Mesendoderm (in vitro differentiated cells): ENCODE measurements at regions not wholly inside any gene's neighbourhood (a gene's known extent, or its start where the extent isn't known, plus 50 kb on each side); places are given as distances from the start of the nearest gene placed in this dataset.
A peak's percentile ranks its signal among the peaks of the same experiment; 100 is the strongest.

Source experiments
- DNase-seq: peaks from one replicate; pipeline ENCODE4 v3.0.0; 2013
- H2AK5ac ChIP-seq: 2 replicates; pipeline ENCODE4 v1.6.1; 2013; ENCODE audit warnings: low read length, inconsistent platforms
- H2BK120ac ChIP-seq: 2 replicates; pipeline ENCODE4 v1.6.1; 2013; ENCODE audit warnings: low read depth, mild to moderate bottlenecking, low read length, moderate library complexity, mixed read lengths
- H2BK15ac ChIP-seq: replicated peaks from 2 replicates; pipeline ENCODE4 v1.6.1; 2013; ENCODE audit warnings: low read depth, mild to moderate bottlenecking, moderate library complexity
- H2BK5ac ChIP-seq: 2 replicates; pipeline ENCODE4 v1.6.1; 2013; ENCODE audit warnings: low read length, inconsistent platforms
- H3K18ac ChIP-seq: 2 replicates; pipeline ENCODE4 v1.6.1; 2013; ENCODE audit warnings: mild to moderate bottlenecking, low read length, mixed read lengths
- H3K23ac ChIP-seq: one replicate; pipeline ENCODE4 v1.6.1; 2013; ENCODE audit warnings: low read length
- H3K27ac ChIP-seq: 2 replicates; pipeline ENCODE4 v1.5.1; 2013; ENCODE audit warnings: low read depth, mild to moderate bottlenecking, inconsistent platforms, low read length, moderate library complexity
- H3K27me3 ChIP-seq: 2 replicates; pipeline ENCODE4 v1.6.1; 2013; ENCODE audit warnings: low read length, control low read depth, mild to moderate bottlenecking, inconsistent platforms; ENCODE audit not compliant: insufficient read depth, poor library complexity
- H3K36me3 ChIP-seq: 2 replicates; pipeline ENCODE4 v1.6.1; 2013; ENCODE audit warnings: low read length, inconsistent platforms; ENCODE audit not compliant: control insufficient read depth, insufficient read depth
- H3K4ac ChIP-seq: one replicate; pipeline ENCODE4 v1.6.1; 2013; ENCODE audit warnings: low read depth, mild to moderate bottlenecking, low read length, moderate library complexity
- H3K4me1 ChIP-seq: 2 replicates; pipeline ENCODE4 v1.6.1; 2013; ENCODE audit warnings: low read depth, low read length, inconsistent platforms; ENCODE audit not compliant: control insufficient read depth
- H3K4me2 ChIP-seq: 2 replicates; pipeline ENCODE4 v1.6.1; 2013; ENCODE audit warnings: low read length
- H3K4me3 ChIP-seq: 2 replicates; pipeline ENCODE4 v1.5.1; 2013; ENCODE audit warnings: mild to moderate bottlenecking, low read length
- H3K56ac ChIP-seq: one replicate; pipeline ENCODE4 v1.6.1; 2013; ENCODE audit warnings: low read length
- H3K79me1 ChIP-seq: 2 replicates; pipeline ENCODE4 v1.6.1; 2013; ENCODE audit warnings: low read length, inconsistent platforms
- H3K79me2 ChIP-seq: 2 replicates; pipeline ENCODE4 v1.6.1; 2013; ENCODE audit warnings: mild to moderate bottlenecking, low read length; ENCODE audit not compliant: control insufficient read depth, insufficient read depth
- H3K9ac ChIP-seq: 2 replicates; pipeline ENCODE4 v1.6.1; 2013; ENCODE audit warnings: low read length, inconsistent platforms
- H4K5ac ChIP-seq: one replicate; pipeline ENCODE4 v1.6.1; 2013; ENCODE audit warnings: low read length
- H4K8ac ChIP-seq: one replicate; pipeline ENCODE4 v1.6.1; 2013; ENCODE audit warnings: low read depth, mild to moderate bottlenecking, control low read depth, low read length, moderate library complexity
- WGBS: extraction: QIAGEN DNeasy Blood & Tissue Kit; methylation state at CpG from one replicate; pipeline ENCODE4 v1.1.7; 2013; ENCODE audit warnings: low lambda C conversion rate, missing lambda C conversion rate; ENCODE audit not compliant: insufficient coverage; ENCODE audit errors: extremely low coverage; 5-methylcytosine and 5-hydroxymethylcytosine counted together

GRCh38 chr3:127459891-127460290 is 130.6 kb downstream of the TPRA1 start:
- no peak overlapping the region for H2AK5ac ChIP-seq
- H2BK120ac ChIP-seq = no peak overlapping the region
- no peak overlapping the region for H3K4ac ChIP-seq
- no CpG with 5 or more reads among the region's 3 CpGs for WGBS
- H4K8ac ChIP-seq = no peak overlapping the region
- no peak overlapping the region for H3K27ac ChIP-seq
- H3K4me2 ChIP-seq = no peak overlapping the region
- no peak for DNase-seq
- H3K36me3 ChIP-seq = no peaks in the 10 kb centered on the region
- no peak overlapping the region for H2BK5ac ChIP-seq
- H3K9ac ChIP-seq = no peak overlapping the region
- H3K79me2 ChIP-seq = no peaks in the 10 kb centered on the region
- no peak overlapping the region for H4K5ac ChIP-seq
- H3K56ac ChIP-seq = no peak overlapping the region
- H3K4me1 ChIP-seq = no peaks in the 10 kb centered on the region
- H3K23ac ChIP-seq = no peak overlapping the region
- no peaks in the 10 kb centered on the region for H3K79me1 ChIP-seq
- H2BK15ac ChIP-seq = no peak overlapping the region
- no peak overlapping the region for H3K18ac ChIP-seq
- peaks cover 7% of the 10 kb centered on the region for H3K27me3 ChIP-seq
- H3K4me3 ChIP-seq = no peak overlapping the region

- H4K5ac ChIP-seq = no peak overlapping the region
- H4K8ac ChIP-seq = no peak overlapping the region
- no peaks in the 10 kb centered on the region for H3K79me2 ChIP-seq
- H2BK120ac ChIP-seq = no peak overlapping the region
- WGBS = no CpG with 5 or more reads among the region's 20 CpGs
- H3K79me1 ChIP-seq = no peaks in the 10 kb centered on the region
- H3K4ac ChIP-seq = no peak overlapping the region
- no peak overlapping the region for H3K18ac ChIP-seq
- H3K27ac ChIP-seq = no peak overlapping the region
- peaks cover 7% of the 10 kb centered on the region for H3K27me3 ChIP-seq
- H3K36me3 ChIP-seq = no peaks in the 10 kb centered on the region
- no peak overlapping the region for H3K9ac ChIP-seq
- no peak overlapping the region for H3K4me3 ChIP-seq
- no peak overlapping the region for H3K56ac ChIP-seq
- H3K23ac ChIP-seq = no peak overlapping the region
- peak; percentile 87 for DNase-seq
- H2BK5ac ChIP-seq = no peak overlapping the region
- H2BK15ac ChIP-seq = no peak overlapping the region
- no peaks in the 10 kb centered on the region for H3K4me1 ChIP-seq
- H3K4me2 ChIP-seq = no peak overlapping the region
- no peak overlapping the region for H2AK5ac ChIP-seq
Measured at GRCh38 chr3:127458696-127459604, 131.6 kb downstream of the TPRA1 start.

GRCh38 chr3:127457546-127458145 is 132.9 kb downstream of the TPRA1 start:
- H3K79me2 ChIP-seq = no peaks in the 10 kb centered on the region
- H3K36me3 ChIP-seq = no peaks in the 10 kb centered on the region
- H4K8ac ChIP-seq = no peak overlapping the region
- no peak overlapping the region for H2BK5ac ChIP-seq
- H3K27me3 ChIP-seq = peaks cover 7% of the 10 kb centered on the region
- no peak overlapping the region for H3K4me2 ChIP-seq
- H2BK15ac ChIP-seq = no peak overlapping the region
- H3K23ac ChIP-seq = no peak overlapping the region
- H3K4me3 ChIP-seq = no peak overlapping the region
- DNase-seq = no peak
- H3K56ac ChIP-seq = no peak overlapping the region
- no peaks in the 10 kb centered on the region for H3K4me1 ChIP-seq
- no peak overlapping the region for H3K18ac ChIP-seq
- H3K4ac ChIP-seq = no peak overlapping the region
- no CpG with 5 or more reads among the region's 6 CpGs for WGBS
- H4K5ac ChIP-seq = no peak overlapping the region
- H3K79me1 ChIP-seq = no peaks in the 10 kb centered on the region
- no peak overlapping the region for H3K27ac ChIP-seq
- H3K9ac ChIP-seq = no peak overlapping the region
- no peak overlapping the region for H2BK120ac ChIP-seq
- no peak overlapping the region for H2AK5ac ChIP-seq

- DNase-seq = peak; percentile 76
- no peak overlapping the region for H3K9ac ChIP-seq
- H3K4me2 ChIP-seq = peak overlapping the region; percentile 36
- no peak overlapping the region for H2AK5ac ChIP-seq
- no peaks in the 10 kb centered on the region for H3K79me2 ChIP-seq
- no peak overlapping the region for H3K4me3 ChIP-seq
- H3K4ac ChIP-seq = no peak overlapping the region
- no peak overlapping the region for H2BK120ac ChIP-seq
- no peak overlapping the region for H4K5ac ChIP-seq
- no peak overlapping the region for H2BK5ac ChIP-seq
- no peak overlapping the region for H3K18ac ChIP-seq
- no peaks in the 10 kb centered on the region for H3K79me1 ChIP-seq
- no peaks in the 10 kb centered on the region for H3K36me3 ChIP-seq
- H3K27ac ChIP-seq = no peak overlapping the region
- no peak overlapping the region for H4K8ac ChIP-seq
- no peak overlapping the region for H3K56ac ChIP-seq
- H3K27me3 ChIP-seq = peaks cover 7% of the 10 kb centered on the region
- H3K23ac ChIP-seq = no peak overlapping the region
- no peaks in the 10 kb centered on the region for H3K4me1 ChIP-seq
- no CpG with 5 or more reads among the region's 27 CpGs for WGBS
- no peak overlapping the region for H2BK15ac ChIP-seq
Measured at GRCh38 chr3:127457094-127457475, 133.4 kb downstream of the TPRA1 start.

- DNase-seq = peak; percentile 37
- Histone ChIP-seq H2BK15ac (no peak overlapping the region), H3K27ac (no peak overlapping the region), H3K4me2 (peak overlapping the region; percentile 58), H4K8ac (no peak overlapping the region), H3K79me2 (no peaks in the 10 kb centered on the region), H4K5ac (no peak overlapping the region), H2BK5ac (no peak overlapping the region), H3K4me1 (no peaks in the 10 kb centered on the region), H3K18ac (no peak overlapping the region), H3K23ac (no peak overlapping the region), H3K27me3 (peaks cover 7% of the 10 kb centered on the region), H3K4ac (no peak overlapping the region), H2BK120ac (no peak overlapping the region), H3K36me3 (no peaks in the 10 kb centered on the region), H3K56ac (peak overlapping the region; percentile 53), H3K4me3 (no peak overlapping the region), H3K9ac (no peak overlapping the region), H3K79me1 (no peaks in the 10 kb centered on the region), H2AK5ac (no peak overlapping the region)
- WGBS = no CpG with 5 or more reads among the region's 24 CpGs
Measured at GRCh38 chr3:127456471-127457093, 134.0 kb downstream of the TPRA1 start.
